ENCODE measurements at regions not wholly inside any gene's neighbourhood (a gene's known extent, or its start where the extent isn't known, plus 50 kb on each side); places are given as distances from the start of the nearest gene placed in this dataset.

- peaks cover 1% of the 10 kb centered on the region for H3K27me3 Mint-ChIP-seq (ENCODE audit: insufficient read depth, low read depth, poor library complexity)
- no peak overlapping the region for H3K27ac Mint-ChIP-seq
- DNase-seq (ENCODE audit: low spot score) (no peak), ATAC-seq (no peak)
- H3K4me1 ChIP-seq (ENCODE audit: insufficient read depth): peaks cover 27% of the 10 kb centered on the region
- H3K27ac ChIP-seq (ENCODE audit: low read depth): no peak overlapping the region
- no peaks in the 10 kb centered on the region for H3K79me2 ChIP-seq (replicated peaks; ENCODE audit: insufficient read depth)
- no peaks in the 10 kb centered on the region for H4K20me1 ChIP-seq (replicated peaks; ENCODE audit: insufficient read depth)
- no peaks in the 10 kb centered on the region for H3K36me3 ChIP-seq (ENCODE audit: insufficient read depth)
- no peaks in the 10 kb centered on the region for H3K27me3 ChIP-seq (ENCODE audit: insufficient read depth)
- no peaks in the 10 kb centered on the region for H3K9me3 Mint-ChIP-seq
- H2AFZ ChIP-seq: no peak overlapping the region
- H3K4me1 Mint-ChIP-seq: peaks cover 25% of the 10 kb centered on the region
- no peaks in the 10 kb centered on the region for H3F3A ChIP-seq (replicated peaks; ENCODE audit: low read depth)
- no peak overlapping the region for H3K4me3 Mint-ChIP-seq
- no peak overlapping the region for H3K4me2 ChIP-seq
- H3K4me3 ChIP-seq: no peak overlapping the region
- TF ChIP-seq EZH2phosphoT487 (IDR thresholded peaks at IDR 0.05; ENCODE audit: unreplicated experiment) (no peak), JUNB (IDR thresholded peaks at IDR 0.05; ENCODE audit: unreplicated experiment) (no peak), ETS1 (IDR thresholded peaks at IDR 0.05) (no peak), ZNF331 (CRISPR knock-in tag; IDR thresholded peaks at IDR 0.05; ENCODE audit: low read depth) (no peak), CTCF (conservative IDR thresholded peaks at IDR 0.05; ENCODE audit: low read depth in 2 of 2) (no peak), POLR2AphosphoS5 (IDR thresholded peaks at IDR 0.05; ENCODE audit: low read depth) (no peak), CREB1 (CRISPR knock-in tag; IDR thresholded peaks at IDR 0.05; ENCODE audit: low read depth) (no peak), STAT1 (IDR thresholded peaks at IDR 0.05; ENCODE audit: unreplicated experiment) (no peak), EZH2 (IDR thresholded peaks at IDR 0.05; ENCODE audit: low read depth, unreplicated experiment) (no peak), ZNF462 (CRISPR knock-in tag; IDR thresholded peaks at IDR 0.05) (no peak)
- H3K36me3 Mint-ChIP-seq (ENCODE audit: low read depth): no peaks in the 10 kb centered on the region
- H3K9me2 ChIP-seq (ENCODE audit: insufficient read depth): 0 out of 2 replicates have a peak, but pooled peaks cover 5% of the 10 kb centered on the region
Measured at GRCh38 chr13:90766386-90766902, 581.0 kb upstream of the MIR17HG start.

Data from GM23338 (cell line).